ENCODE measurements at regions not wholly inside any gene's neighbourhood (a gene's known extent, or its start where the extent isn't known, plus 50 kb on each side); places are given as distances from the start of the nearest gene placed in this dataset.

DNA sequence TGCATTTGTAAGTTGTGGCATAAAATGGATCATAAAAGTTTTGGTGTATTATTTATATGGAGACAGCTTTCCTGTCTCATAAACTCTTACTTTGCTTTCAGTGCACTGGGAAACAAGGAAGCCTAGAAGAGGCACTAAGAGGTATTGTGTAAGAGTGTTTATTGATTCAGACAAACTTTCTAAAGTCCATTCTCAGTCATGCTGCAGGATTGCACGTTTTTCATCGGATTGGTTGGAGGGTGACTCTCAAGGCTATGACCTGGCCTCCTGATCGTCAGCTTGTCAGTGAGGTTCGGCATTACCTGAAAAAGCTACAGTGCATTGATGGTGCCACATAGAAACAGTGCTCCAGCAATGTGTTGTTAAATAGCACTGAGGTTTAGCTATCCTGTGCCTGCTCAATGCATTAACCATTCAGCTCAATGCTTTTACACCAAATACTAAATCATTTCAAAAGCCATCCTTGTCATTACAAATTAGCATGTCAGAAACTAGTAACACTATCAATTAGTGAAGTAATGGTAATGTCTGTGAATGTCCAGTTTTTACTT, 545.5 kb downstream of the CBLN2 start:
- TF ChIP-seq LEF1 (IDR thresholded peaks at IDR 0.05; ENCODE audit: borderline replicate concordance) (no peak), SUZ12 (IDR thresholded peaks at IDR 0.05) (no peak), ELF4 (IDR thresholded peaks at IDR 0.05) (no peak), CTBP1 (IDR thresholded peaks at IDR 0.05; ENCODE audit: borderline replicate concordance) (no peak), BHLHE40 (IDR thresholded peaks at IDR 0.05; ENCODE audit: borderline replicate concordance) (no peak), ZNF384 (IDR thresholded peaks at IDR 0.05) (no peak), FOXA1 (IDR thresholded peaks at IDR 0.05) (no peak), ARNT (IDR thresholded peaks at IDR 0.05) (no peak), FOXM1 (IDR thresholded peaks at IDR 0.05; ENCODE audit: borderline replicate concordance) (no peak), FOXK2 (IDR thresholded peaks at IDR 0.05) (no peak), HDGF (IDR thresholded peaks at IDR 0.05; ENCODE audit: borderline replicate concordance) (no peak), L3MBTL2 (conservative IDR thresholded peaks at IDR 0.05) (no peak)
